ENCODE measurements at regions not wholly inside any gene's neighbourhood (a gene's known extent, or its start where the extent isn't known, plus 50 kb on each side); places are given as distances from the start of the nearest gene placed in this dataset.

GRCh38 chr13:60699636-60700035 is 302.6 kb downstream of the TDRD3 start:
- no peaks in the 10 kb centered on the region for H3K4me1 ChIP-seq (ENCODE audit: control insufficient read depth in 1 of 2, insufficient read depth in 2 of 2, low read depth in 1 of 2, low read length in 1 of 2)
- no peak overlapping the region for H3K9ac ChIP-seq
- no peaks in the 10 kb centered on the region for H3K79me2 ChIP-seq (ENCODE audit: insufficient read depth)
- no peak overlapping the region for H2AFZ ChIP-seq (ENCODE audit: low read depth)
- H3F3A ChIP-seq (replicated peaks; ENCODE audit: insufficient read depth): no peaks in the 10 kb centered on the region
- 30% methylated on average over 2 of the region's 2 CpGs for WGBS (ENCODE audit: low lambda C conversion rate)
- no peaks in the 10 kb centered on the region for H3K9me3 ChIP-seq
- H3K9me2 ChIP-seq: no peaks in the 10 kb centered on the region
- H3K4me3 ChIP-seq (ENCODE audit: low read depth in 2 of 2, low read length in 1 of 2): no peak overlapping the region
- no peaks in the 10 kb centered on the region for H3K27me3 ChIP-seq (ENCODE audit: insufficient read depth)
- TF ChIP-seq USF2 (IDR thresholded peaks at IDR 0.05; ENCODE audit: borderline replicate concordance, low read depth, low read length): no peak
- TF ChIP-seq PBX3 (IDR thresholded peaks at IDR 0.05): no peak
- no peak for TF ChIP-seq NRF1 (IDR thresholded peaks at IDR 0.05; ENCODE audit: low read depth, low read length)
- TF ChIP-seq YY1 (IDR thresholded peaks at IDR 0.05; ENCODE audit: low read depth): no peak
- no peak for TF ChIP-seq POLR2AphosphoS5 (IDR thresholded peaks at IDR 0.05; ENCODE audit: low read depth, low read length)
- TF ChIP-seq REST (IDR thresholded peaks at IDR 0.05; ENCODE audit: low read depth, low read length): no peak
- TF ChIP-seq NFIC (IDR thresholded peaks at IDR 0.05; ENCODE audit: borderline replicate concordance): no peak
- no peak for TF ChIP-seq GABPA (IDR thresholded peaks at IDR 0.05; ENCODE audit: low read depth)
- no peak for TF ChIP-seq TAF1 (IDR thresholded peaks at IDR 0.05; ENCODE audit: borderline replicate concordance, low read depth, low read length)
- no peak for TF ChIP-seq FOXJ3 (CRISPR knock-in tag; IDR thresholded peaks at IDR 0.05)
- no peak for TF ChIP-seq SMC3 (IDR thresholded peaks at IDR 0.05; ENCODE audit: low read depth, low read length)
- no peak for TF ChIP-seq TEAD4 (IDR thresholded peaks at IDR 0.05; ENCODE audit: borderline replicate concordance, insufficient read depth)
- no peak for TF ChIP-seq JUND (IDR thresholded peaks at IDR 0.05)
- TF ChIP-seq MXI1 (IDR thresholded peaks at IDR 0.05; ENCODE audit: low read depth, low read length): no peak
- TF ChIP-seq IRF3 (IDR thresholded peaks at IDR 0.05; ENCODE audit: low read depth, low read length): no peak
- no peak for TF ChIP-seq FOSL2 (IDR thresholded peaks at IDR 0.05; ENCODE audit: borderline replicate concordance, low read depth)
- no peak for TF ChIP-seq CHD2 (IDR thresholded peaks at IDR 0.05; ENCODE audit: low read length, partially characterized antibody)
- no peak for TF ChIP-seq MAX (IDR thresholded peaks at IDR 0.05; ENCODE audit: low read depth)
- no peak for TF ChIP-seq MEF2A (IDR thresholded peaks at IDR 0.05; ENCODE audit: borderline replicate concordance, low read depth)
- H3K36me3 ChIP-seq (replicated peaks in 1 of 2; ENCODE audit: control insufficient read depth in 1 of 2, insufficient read depth in 2 of 2, low read length in 1 of 2): no peaks in the 10 kb centered on the region
- H3K27ac ChIP-seq (ENCODE audit: low read depth in 2 of 2, low read length in 1 of 2): no peak overlapping the region
- DNase-seq: no peak
- CTCF ChIA-PET: no interaction called here
- POLR2A ChIA-PET: no interaction called here
- no peaks in the 10 kb centered on the region for H4K20me1 ChIP-seq (ENCODE audit: insufficient read depth)
- no peak overlapping the region for H3K4me2 ChIP-seq

Data from SK-N-SH (cell line).